OCI-LY7 (cell line): ENCODE measurements at regions not wholly inside any gene's neighbourhood (a gene's known extent, or its start where the extent isn't known, plus 50 kb on each side); places are given as distances from the start of the nearest gene placed in this dataset.

Experiments
- EZH2phosphoT487 ChIP-seq: fragments of 200-600 bp; sonication (generic); IDR thresholded peaks from 2 replicates; pipeline ENCODE4 v1.6.1; 2018; ENCODE audit warnings: low read depth, borderline replicate concordance, mild to moderate bottlenecking, mixed run types, antibody characterized with exemption, low read length, moderate library complexity, mixed read lengths
- TF ChIP-seq, protein P1 (sequence below): fragments of 200-600 bp; sonication (generic); conservative IDR thresholded peaks from 2 replicates; pipeline ENCODE4 v1.5.1; 2014; ENCODE audit warnings: mild to moderate bottlenecking, antibody characterized with exemption, low read length, moderate library complexity, mixed read lengths

DNA sequence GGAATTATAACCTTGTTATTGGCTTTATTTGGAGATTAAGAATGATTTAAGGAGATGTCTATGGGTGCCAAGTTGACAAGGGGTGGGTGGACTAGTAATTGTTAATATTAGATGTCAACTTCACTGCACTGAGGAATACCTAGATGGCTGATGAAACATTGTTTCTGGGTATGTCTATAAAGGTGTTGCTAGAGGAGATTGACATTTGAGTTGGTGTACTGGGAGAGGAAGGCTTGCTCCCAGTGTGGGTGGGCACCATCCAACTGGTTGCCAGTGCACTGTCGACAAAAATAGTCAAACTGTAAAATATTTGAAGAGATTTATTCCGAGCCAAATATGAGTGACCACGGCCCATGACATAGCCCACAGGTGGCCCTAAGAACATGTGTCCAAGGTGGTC, 378.8 kb downstream of the NDFIP2 start:
- TF ChIP-seq, protein P1, sequence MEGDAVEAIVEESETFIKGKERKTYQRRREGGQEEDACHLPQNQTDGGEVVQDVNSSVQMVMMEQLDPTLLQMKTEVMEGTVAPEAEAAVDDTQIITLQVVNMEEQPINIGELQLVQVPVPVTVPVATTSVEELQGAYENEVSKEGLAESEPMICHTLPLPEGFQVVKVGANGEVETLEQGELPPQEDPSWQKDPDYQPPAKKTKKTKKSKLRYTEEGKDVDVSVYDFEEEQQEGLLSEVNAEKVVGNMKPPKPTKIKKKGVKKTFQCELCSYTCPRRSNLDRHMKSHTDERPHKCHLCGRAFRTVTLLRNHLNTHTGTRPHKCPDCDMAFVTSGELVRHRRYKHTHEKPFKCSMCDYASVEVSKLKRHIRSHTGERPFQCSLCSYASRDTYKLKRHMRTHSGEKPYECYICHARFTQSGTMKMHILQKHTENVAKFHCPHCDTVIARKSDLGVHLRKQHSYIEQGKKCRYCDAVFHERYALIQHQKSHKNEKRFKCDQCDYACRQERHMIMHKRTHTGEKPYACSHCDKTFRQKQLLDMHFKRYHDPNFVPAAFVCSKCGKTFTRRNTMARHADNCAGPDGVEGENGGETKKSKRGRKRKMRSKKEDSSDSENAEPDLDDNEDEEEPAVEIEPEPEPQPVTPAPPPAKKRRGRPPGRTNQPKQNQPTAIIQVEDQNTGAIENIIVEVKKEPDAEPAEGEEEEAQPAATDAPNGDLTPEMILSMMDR, result no peak
- TF ChIP-seq EZH2phosphoT487, result no peak
